Neural cell (in vitro differentiated cells): ENCODE measurements at regions not wholly inside any gene's neighbourhood (a gene's known extent, or its start where the extent isn't known, plus 50 kb on each side); places are given as distances from the start of the nearest gene placed in this dataset.

Source experiments
- H2AFZ ChIP-seq: fragments of 200-600, 300-800 bp; sonication (generic), shearing (Covaris generic); 2 replicates; pipeline ENCODE4 v1.6.0; 2014; ENCODE audit warnings: low read depth, mild to moderate bottlenecking, antibody characterized with exemption, low read length, moderate library complexity
- H3F3A ChIP-seq: fragments of 200-600 bp; shearing (Covaris generic); 2 replicates; pipeline ENCODE4 v1.6.1; 2016; ENCODE audit warnings: mild to moderate bottlenecking, moderate library complexity, mixed read lengths, antibody characterized with exemption, low read length; ENCODE audit not compliant: insufficient read depth, poor library complexity, severe bottlenecking
- H3K27ac ChIP-seq: fragments of 200-600, 300-800 bp; sonication (generic), shearing (Covaris generic); 2 replicates; pipeline ENCODE4 v1.5.1; 2014; ENCODE audit warnings: mild to moderate bottlenecking, low read length, moderate library complexity
- H3K27me3 ChIP-seq: fragments of 300-800, 200-600 bp; sonication (generic), shearing (Covaris generic); 2 replicates; pipeline ENCODE4 v1.6.0; 2014; ENCODE audit warnings: mild to moderate bottlenecking, low read depth, low read length, moderate library complexity; ENCODE audit not compliant: insufficient read depth
- H3K36me3 ChIP-seq: fragments of 300-800, 200-600 bp; sonication (generic), shearing (Covaris generic); 2 replicates; pipeline ENCODE4 v1.5.1; 2014; ENCODE audit warnings: mild to moderate bottlenecking, antibody characterized with exemption, low read length, moderate library complexity; ENCODE audit not compliant: insufficient read depth
- H3K4me2 ChIP-seq: fragments of 300-800, 200-600 bp; sonication (generic), shearing (Covaris generic); 2 replicates; pipeline ENCODE4 v1.6.0; 2014; ENCODE audit warnings: mild to moderate bottlenecking, low read length
- H3K4me3 ChIP-seq: fragments of 300-800, 200-600 bp; sonication (generic), shearing (Covaris generic); 2 replicates; pipeline ENCODE4 v1.5.1; 2014; ENCODE audit warnings: mild to moderate bottlenecking, low read length, moderate library complexity
- H3K79me2 ChIP-seq: fragments of 200-600 bp; shearing (Covaris generic); replicated peaks from 2 replicates; pipeline ENCODE4 v1.6.0; 2014; ENCODE audit warnings: mild to moderate bottlenecking, low read length, moderate library complexity; ENCODE audit not compliant: insufficient read depth
- H3K9ac ChIP-seq: fragments of 300-800, 200-600 bp; sonication (generic), shearing (Covaris generic); 2 replicates; pipeline ENCODE4 v1.6.1; 2016; ENCODE audit warnings: mild to moderate bottlenecking, low read length, mixed read lengths
- H3K9me2 ChIP-seq: fragments of 200-600 bp; shearing (Covaris generic); 2 replicates; pipeline ENCODE4 v1.6.1; 2016; ENCODE audit warnings: mild to moderate bottlenecking, low read length, mixed read lengths; ENCODE audit not compliant: insufficient read depth
- H3K9me3 ChIP-seq: fragments of 200-600, 300-800 bp; sonication (generic), shearing (Covaris generic); 2 replicates; pipeline ENCODE4 v1.6.1; 2016; ENCODE audit warnings: mild to moderate bottlenecking, mixed run types, low read length, moderate library complexity, mixed read lengths
- H4K20me1 ChIP-seq: fragments of 200-600 bp; shearing (Covaris generic); 2 replicates; pipeline ENCODE4 v1.6.1; 2016; ENCODE audit warnings: mild to moderate bottlenecking, mixed run types; ENCODE audit not compliant: insufficient read depth
- CTCF ChIP-seq: fragments of 450-650 bp; IDR thresholded peaks from 2 replicates; pipeline ENCODE4 v1.5.1; 2014; ENCODE audit warnings: antibody characterized with exemption, mild to moderate bottlenecking, moderate library complexity; ENCODE audit not compliant: poor library complexity, severe bottlenecking
- EP300 ChIP-seq: fragments of 450-650 bp; conservative IDR thresholded peaks from 2 replicates; pipeline ENCODE4 v1.6.1; 2014; ENCODE audit warnings: antibody characterized with exemption, mild to moderate bottlenecking, moderate library complexity; ENCODE audit not compliant: poor library complexity, severe bottlenecking
- EZH2 ChIP-seq: fragments of 200-600, 300-800 bp; shearing (Covaris generic), sonication (generic); IDR thresholded peaks from 2 replicates; pipeline ENCODE4 v1.6.1; 2014; ENCODE audit warnings: antibody characterized with exemption, low read length, borderline replicate concordance, mild to moderate bottlenecking; ENCODE audit not compliant: insufficient read depth, poor library complexity, severe bottlenecking
- MXI1 ChIP-seq: fragments of 450-650 bp; conservative IDR thresholded peaks from 2 replicates; pipeline ENCODE4 v1.6.1; 2014; ENCODE audit warnings: antibody characterized with exemption, mild to moderate bottlenecking; ENCODE audit not compliant: poor library complexity, severe bottlenecking
- POLR2AphosphoS5 ChIP-seq: IDR thresholded peaks from 2 replicates; pipeline ENCODE4 v1.6.1; 2012
- RAD21 ChIP-seq: fragments of 450-650 bp; conservative IDR thresholded peaks from 2 replicates; pipeline ENCODE4 v1.6.1; 2014; ENCODE audit warnings: antibody characterized with exemption, mild to moderate bottlenecking, moderate library complexity
- REST ChIP-seq: IDR thresholded peaks from 2 replicates; pipeline ENCODE4 v1.6.1; 2012; ENCODE audit warnings: borderline replicate concordance
- SMC3 ChIP-seq: fragments of 450-650 bp; conservative IDR thresholded peaks from 2 replicates; pipeline ENCODE4 v1.6.1; 2014; ENCODE audit warnings: antibody characterized with exemption, mild to moderate bottlenecking, moderate library complexity; ENCODE audit not compliant: poor library complexity
- TAF1 ChIP-seq: IDR thresholded peaks from 2 replicates; pipeline ENCODE4 v1.6.1; 2012; ENCODE audit warnings: low read depth

GRCh38 chr2:126467367-126468054 lies 188.4 kb upstream of the GYPC start:
- H3K27ac ChIP-seq = no peak overlapping the region
- no peaks in the 10 kb centered on the region for H3K79me2 ChIP-seq
- H3K9ac ChIP-seq = no peak overlapping the region
- H2AFZ ChIP-seq = no peak overlapping the region
- H3K9me3 ChIP-seq = no peaks in the 10 kb centered on the region
- no peak for TF ChIP-seq SMC3
- TF ChIP-seq REST = no peak
- TF ChIP-seq RAD21 = no peak
- TF ChIP-seq EZH2 = no peak
- no peaks in the 10 kb centered on the region for H4K20me1 ChIP-seq
- no peak overlapping the region for H3K4me2 ChIP-seq
- H3K9me2 ChIP-seq = no peaks in the 10 kb centered on the region
- H3K36me3 ChIP-seq = no peaks in the 10 kb centered on the region
- H3F3A ChIP-seq = no peaks in the 10 kb centered on the region
- H3K27me3 ChIP-seq = no peaks in the 10 kb centered on the region
- no peak overlapping the region for H3K4me3 ChIP-seq

GRCh38 chr2:126475031-126475430 lies 180.9 kb upstream of the GYPC start:
- Histone ChIP-seq H3K27ac (no peak overlapping the region), H3K4me3 (no peak overlapping the region), H3K27me3 (no peaks in the 10 kb centered on the region), H4K20me1 (no peaks in the 10 kb centered on the region), H3K9me3 (no peaks in the 10 kb centered on the region), H3K36me3 (no peaks in the 10 kb centered on the region), H3K4me2 (no peak overlapping the region), H3F3A (no peaks in the 10 kb centered on the region), H3K9me2 (no peaks in the 10 kb centered on the region), H3K9ac (no peak overlapping the region), H3K79me2 (no peaks in the 10 kb centered on the region), H2AFZ (no peak overlapping the region)
- no peak for TF ChIP-seq MXI1
- TF ChIP-seq EZH2 = no peak
- no peak for TF ChIP-seq EP300
- TF ChIP-seq TAF1 = no peak
- no peak for TF ChIP-seq POLR2AphosphoS5
- no peak for TF ChIP-seq RAD21
- TF ChIP-seq CTCF = no peak
- TF ChIP-seq REST = no peak
- no peak for TF ChIP-seq SMC3
